T-helper 2 cell treated with Interferon-gamma antibody and Interleukin-4, amounts not matched to agents 5 μg/mL and 100 μg/mL, for 36 hours (primary cell): ENCODE measurements at regions not wholly inside any gene's neighbourhood (a gene's known extent, or its start where the extent isn't known, plus 50 kb on each side); places are given as distances from the start of the nearest gene placed in this dataset.
"Not testable (repeated sequence)": the region's sequence is repeated elsewhere in the genome, so short reads cannot be mapped to it uniquely, and the experiment has no call there.

ENCODE experiments used
- DNase-seq: peaks from one replicate; pipeline ENCODE4 v3.0.0; 2021; ENCODE audit warnings: low spot score
- H3K27ac Mint-ChIP-seq: one replicate; pipeline ENCODE4 v1.8.0; 2021; ENCODE audit warnings: mild to moderate bottlenecking, mixed read lengths
- H3K27me3 Mint-ChIP-seq: one replicate; pipeline ENCODE4 v1.8.0; 2021; ENCODE audit warnings: low read depth, mixed read lengths
- H3K36me3 Mint-ChIP-seq: one replicate; pipeline ENCODE4 v1.8.0; 2021; ENCODE audit warnings: low read depth, mixed read lengths
- H3K4me1 Mint-ChIP-seq: one replicate; pipeline ENCODE4 v1.8.0; 2021; ENCODE audit warnings: low read depth, mixed read lengths
- H3K4me3 Mint-ChIP-seq: one replicate; pipeline ENCODE4 v1.8.0; 2022; ENCODE audit warnings: mild to moderate bottlenecking, moderate library complexity, mixed read lengths
- H3K9me3 Mint-ChIP-seq: one replicate; pipeline ENCODE4 v1.8.0; 2021; ENCODE audit warnings: mixed read lengths

GRCh38 chr3:177361081-177361938 lies 164.0 kb upstream of the TBL1XR1 start:
- no peak for DNase-seq
- peak overlapping the region; percentile 94 for H3K27ac Mint-ChIP-seq
- no peaks in the 10 kb centered on the region for H3K36me3 Mint-ChIP-seq
- peaks cover 36% of the 10 kb centered on the region for H3K4me1 Mint-ChIP-seq
- no peaks in the 10 kb centered on the region for H3K9me3 Mint-ChIP-seq
- H3K27me3 Mint-ChIP-seq = peaks cover 3% of the 10 kb centered on the region
- peak overlapping the region; percentile 83 for H3K4me3 Mint-ChIP-seq

GRCh38 chr3:177362626-177363025 lies 165.3 kb upstream of the TBL1XR1 start:
- DNase-seq = no peak
- no peaks in the 10 kb centered on the region for H3K9me3 Mint-ChIP-seq
- H3K27ac Mint-ChIP-seq = no peak overlapping the region
- H3K4me3 Mint-ChIP-seq = no peak overlapping the region
- H3K27me3 Mint-ChIP-seq = peaks cover 3% of the 10 kb centered on the region
- H3K4me1 Mint-ChIP-seq = peaks cover 27% of the 10 kb centered on the region
- H3K36me3 Mint-ChIP-seq = no peaks in the 10 kb centered on the region

GRCh38 chr3:177364236-177364635 lies 167.0 kb upstream of the TBL1XR1 start:
- Mint-ChIP-seq H3K4me3 (no peak overlapping the region), H3K27me3 (peaks cover 3% of the 10 kb centered on the region), H3K36me3 (no peaks in the 10 kb centered on the region), H3K27ac (no peak overlapping the region), H3K4me1 (peaks cover 11% of the 10 kb centered on the region), H3K9me3 (no peaks in the 10 kb centered on the region)
- no peak for DNase-seq

DNA sequence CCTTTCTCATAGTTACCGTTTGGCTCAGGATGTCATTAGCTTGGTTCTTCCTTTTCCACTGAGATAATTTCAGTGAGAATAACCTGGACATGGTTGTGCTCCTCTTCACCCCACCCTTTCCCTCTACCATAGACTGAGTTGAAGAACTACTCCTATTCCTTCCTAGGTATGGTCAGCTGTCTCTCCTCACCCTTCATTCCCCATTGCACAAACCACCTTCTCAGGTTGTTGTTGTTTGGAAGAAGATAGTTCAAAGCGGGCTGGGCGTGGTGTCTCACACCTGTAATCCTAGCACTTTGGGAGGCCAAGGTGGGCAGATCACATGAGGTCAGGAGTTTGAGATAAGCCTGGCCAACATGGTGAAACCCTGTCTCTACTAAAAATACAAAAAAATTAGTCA lies 168.0 kb upstream of the TBL1XR1 start:
- not testable (repeated sequence) for H3K27ac Mint-ChIP-seq, H3K4me1 Mint-ChIP-seq, H3K4me3 Mint-ChIP-seq, H3K36me3 Mint-ChIP-seq, H3K27me3 Mint-ChIP-seq, DNase-seq, H3K9me3 Mint-ChIP-seq

DNA sequence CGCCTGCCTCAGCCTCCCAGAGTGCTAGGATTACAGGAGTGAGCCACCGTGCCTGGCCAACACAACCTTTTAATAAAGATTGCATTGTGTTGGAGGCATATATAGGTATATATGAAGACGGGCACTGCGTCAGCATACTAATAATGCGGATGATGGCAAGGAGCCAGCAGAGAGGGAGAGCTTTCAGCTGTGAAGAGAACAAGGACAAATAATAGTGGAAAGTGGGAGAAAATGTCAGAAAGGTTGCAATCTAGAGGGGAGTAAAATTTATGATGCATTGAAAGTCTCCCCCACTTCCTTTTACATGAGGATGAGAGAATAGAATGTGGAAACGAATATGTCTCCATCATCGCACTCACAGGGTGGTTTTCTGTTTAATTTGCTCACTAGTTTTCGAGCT lies 170.5 kb upstream of the TBL1XR1 start:
- DNase-seq = no peak
- Mint-ChIP-seq H3K36me3 (no peaks in the 10 kb centered on the region), H3K27me3 (no peaks in the 10 kb centered on the region), H3K27ac (no peak overlapping the region), H3K9me3 (no peaks in the 10 kb centered on the region), H3K4me1 (no peaks in the 10 kb centered on the region), H3K4me3 (no peak overlapping the region)

GRCh38 chr3:177370246-177370822 lies 173.1 kb upstream of the TBL1XR1 start:
- Mint-ChIP-seq H3K36me3 (no peaks in the 10 kb centered on the region), H3K4me3 (no peak overlapping the region), H3K27me3 (no peaks in the 10 kb centered on the region), H3K4me1 (no peaks in the 10 kb centered on the region), H3K27ac (no peak overlapping the region), H3K9me3 (no peaks in the 10 kb centered on the region)
- no peak for DNase-seq

DNA sequence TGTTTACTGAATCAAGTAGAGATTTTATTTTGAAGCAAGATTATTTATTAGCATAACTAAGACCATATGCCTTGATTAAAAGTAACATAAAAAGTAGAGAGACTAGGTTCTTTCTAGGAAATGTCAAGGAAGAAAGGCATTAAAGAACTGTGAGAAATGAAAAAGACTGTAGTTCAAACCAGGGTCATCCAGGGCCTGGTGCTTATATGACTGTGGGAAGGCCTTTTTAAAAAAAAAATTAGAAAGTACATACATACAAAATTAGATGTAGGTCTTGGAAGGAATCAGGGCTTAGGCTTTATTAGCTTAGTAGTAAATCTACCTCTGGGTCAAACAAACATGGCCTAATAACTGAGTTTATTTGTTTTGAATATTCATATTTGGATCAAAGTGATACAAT lies 173.9 kb upstream of the TBL1XR1 start:
- no peak overlapping the region for H3K4me3 Mint-ChIP-seq
- no peak overlapping the region for H3K27ac Mint-ChIP-seq
- no peak for DNase-seq
- H3K36me3 Mint-ChIP-seq = no peaks in the 10 kb centered on the region
- no peaks in the 10 kb centered on the region for H3K4me1 Mint-ChIP-seq
- no peaks in the 10 kb centered on the region for H3K27me3 Mint-ChIP-seq
- H3K9me3 Mint-ChIP-seq = no peaks in the 10 kb centered on the region

- Mint-ChIP-seq H3K4me3 (no peak overlapping the region), H3K9me3 (no peaks in the 10 kb centered on the region), H3K4me1 (no peaks in the 10 kb centered on the region), H3K27ac (no peak overlapping the region), H3K27me3 (no peaks in the 10 kb centered on the region), H3K36me3 (no peaks in the 10 kb centered on the region)
- no peak for DNase-seq
These were observed 174.6 kb upstream of the TBL1XR1 start for GRCh38 chr3:177371888-177372287.

- Mint-ChIP-seq H3K27ac (no peak overlapping the region), H3K4me1 (peaks cover 2% of the 10 kb centered on the region), H3K4me3 (no peak overlapping the region), H3K9me3 (no peaks in the 10 kb centered on the region), H3K27me3 (no peaks in the 10 kb centered on the region), H3K36me3 (no peaks in the 10 kb centered on the region)
- DNase-seq = no peak
These were observed 177.0 kb upstream of the TBL1XR1 start for GRCh38 chr3:177374323-177374722.

DNA sequence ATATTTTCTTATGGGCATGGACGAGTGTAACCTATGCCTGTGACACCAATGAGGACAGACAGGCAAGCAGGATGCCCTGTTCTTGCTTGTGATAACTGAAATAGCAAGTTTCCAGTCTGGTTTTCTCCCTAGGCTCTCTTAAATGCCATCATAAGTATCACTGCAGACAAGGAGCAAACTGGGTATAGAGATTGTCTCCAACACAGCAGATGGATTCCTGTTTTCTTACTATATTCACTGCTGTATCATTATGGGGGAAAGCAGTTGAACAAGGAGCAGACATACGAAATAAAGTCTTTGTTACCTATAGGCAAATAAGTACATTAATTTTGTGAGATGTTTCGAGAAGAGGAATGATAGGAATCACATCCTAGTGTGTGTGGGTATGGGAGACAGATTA lies 178.0 kb upstream of the TBL1XR1 start:
- DNase-seq = no peak
- Mint-ChIP-seq H3K4me1 (peaks cover 2% of the 10 kb centered on the region), H3K36me3 (no peaks in the 10 kb centered on the region), H3K27me3 (no peaks in the 10 kb centered on the region), H3K27ac (no peak overlapping the region), H3K4me3 (no peak overlapping the region), H3K9me3 (peaks cover 3% of the 10 kb centered on the region)

- no peak overlapping the region for H3K4me3 Mint-ChIP-seq
- no peak for DNase-seq
- H3K36me3 Mint-ChIP-seq = no peaks in the 10 kb centered on the region
- peaks cover 5% of the 10 kb centered on the region for H3K9me3 Mint-ChIP-seq
- peaks cover 2% of the 10 kb centered on the region for H3K4me1 Mint-ChIP-seq
- no peaks in the 10 kb centered on the region for H3K27me3 Mint-ChIP-seq
- H3K27ac Mint-ChIP-seq = no peak overlapping the region
These were observed 179.9 kb upstream of the TBL1XR1 start for GRCh38 chr3:177377166-177377565.

GRCh38 chr3:177378168-177378567 lies 180.9 kb upstream of the TBL1XR1 start:
- no peak for DNase-seq
- peaks cover 8% of the 10 kb centered on the region for H3K9me3 Mint-ChIP-seq
- no peak overlapping the region for H3K4me3 Mint-ChIP-seq
- no peak overlapping the region for H3K27ac Mint-ChIP-seq
- H3K27me3 Mint-ChIP-seq = no peaks in the 10 kb centered on the region
- H3K4me1 Mint-ChIP-seq = peaks cover 2% of the 10 kb centered on the region
- H3K36me3 Mint-ChIP-seq = no peaks in the 10 kb centered on the region

DNA sequence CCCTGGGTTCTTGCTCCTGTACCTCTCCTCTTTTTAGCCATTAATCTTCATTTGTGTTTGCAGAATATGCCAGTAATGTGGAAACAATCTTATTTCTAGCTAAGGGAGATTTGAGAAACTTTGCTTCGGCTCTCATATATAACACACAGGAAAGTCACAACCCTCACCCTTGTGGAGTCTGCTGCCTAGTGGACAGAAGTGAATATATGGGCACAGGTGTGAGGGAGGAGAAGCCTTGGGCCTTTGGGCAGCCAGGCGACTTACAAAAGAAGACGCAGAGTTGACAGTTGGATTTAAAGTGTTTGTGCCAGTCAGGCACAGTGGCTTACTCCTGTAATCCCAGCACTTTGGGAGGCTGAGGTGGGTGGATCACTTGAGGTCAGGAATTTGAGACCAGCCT lies 181.8 kb upstream of the TBL1XR1 start:
- H3K4me1 Mint-ChIP-seq = peaks cover 2% of the 10 kb centered on the region
- no peaks in the 10 kb centered on the region for H3K27me3 Mint-ChIP-seq
- no peak for DNase-seq
- H3K36me3 Mint-ChIP-seq = no peaks in the 10 kb centered on the region
- H3K27ac Mint-ChIP-seq = no peak overlapping the region
- H3K4me3 Mint-ChIP-seq = no peak overlapping the region
- H3K9me3 Mint-ChIP-seq = peaks cover 8% of the 10 kb centered on the region

DNA sequence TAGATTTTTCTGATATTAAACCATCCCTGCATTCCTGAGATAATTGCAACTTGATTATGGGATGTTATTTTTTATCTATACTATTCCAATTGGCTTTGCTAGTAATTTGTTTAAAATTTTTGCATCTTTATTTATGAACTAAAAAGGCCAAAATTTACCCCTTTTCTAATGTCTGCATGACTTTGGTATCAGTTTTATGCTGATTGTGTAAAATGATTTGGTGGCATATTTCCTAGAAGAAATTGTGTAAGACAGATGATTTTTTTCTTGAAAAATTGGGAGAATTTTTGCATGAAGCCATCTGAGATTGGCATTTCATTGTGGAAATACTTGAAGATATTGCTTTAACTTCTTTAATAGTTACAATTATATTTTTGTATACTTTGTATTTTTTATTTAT lies 183.8 kb upstream of the TBL1XR1 start:
- H3K4me3 Mint-ChIP-seq = no peak overlapping the region
- H3K36me3 Mint-ChIP-seq = no peaks in the 10 kb centered on the region
- no peak overlapping the region for H3K27ac Mint-ChIP-seq
- no peak for DNase-seq
- H3K27me3 Mint-ChIP-seq = no peaks in the 10 kb centered on the region
- H3K4me1 Mint-ChIP-seq = peaks cover 2% of the 10 kb centered on the region
- peaks cover 8% of the 10 kb centered on the region for H3K9me3 Mint-ChIP-seq

- Mint-ChIP-seq H3K36me3 (no peaks in the 10 kb centered on the region), H3K4me3 (no peak overlapping the region), H3K9me3 (peaks cover 15% of the 10 kb centered on the region), H3K4me1 (peaks cover 1% of the 10 kb centered on the region), H3K27me3 (no peaks in the 10 kb centered on the region), H3K27ac (no peak overlapping the region)
- DNase-seq = no peak
These were observed 185.7 kb upstream of the TBL1XR1 start for GRCh38 chr3:177382944-177383343.
